Activated CD8-positive, alpha-beta T cell treated with anti-CD3 and anti-CD28 coated beads for 36 hours (primary cell): ENCODE measurements at regions not wholly inside any gene's neighbourhood (a gene's known extent, or its start where the extent isn't known, plus 50 kb on each side); places are given as distances from the start of the nearest gene placed in this dataset.

Experiments
- ATAC-seq: fragments of 200-7000 bp; cut with Tn5 transposase; one replicate; pipeline ENCODE4 v1.10.0; 2021; ENCODE audit warnings: mild to moderate bottlenecking, moderate library complexity
- CTCF ChIA-PET: fragments of 350-600 bp; sonication (Branson Sonifier 250); formaldehyde crosslinking; loops from one replicate; lab custom pipeline; 2021; ENCODE audit warnings: antibody characterized with exemption; lab: Charles Lee
- POLR2A ChIA-PET: fragments of 350-600 bp; sonication (Branson Sonifier 250); formaldehyde crosslinking; loops from one replicate; lab custom pipeline; 2021; ENCODE audit warnings: antibody characterized with exemption; lab: Charles Lee
- DNase-seq: peaks from one replicate; pipeline ENCODE4 v3.0.0-alpha.2; 2020
- H3K27ac Mint-ChIP-seq: one replicate; pipeline ENCODE4 v1.8.0; 2021; ENCODE audit warnings: mild to moderate bottlenecking, mixed read lengths
- H3K27me3 Mint-ChIP-seq: one replicate; pipeline ENCODE4 v1.8.0; 2021; ENCODE audit warnings: mixed read lengths
- H3K36me3 Mint-ChIP-seq: one replicate; pipeline ENCODE4 v1.8.0; 2021; ENCODE audit warnings: low read depth, mixed read lengths
- H3K4me1 Mint-ChIP-seq: one replicate; pipeline ENCODE4 v1.8.0; 2021; ENCODE audit warnings: low read depth, mixed read lengths
- H3K4me3 Mint-ChIP-seq: one replicate; pipeline ENCODE4 v1.8.0; 2021; ENCODE audit warnings: mild to moderate bottlenecking, moderate library complexity, mixed read lengths
- H3K9me3 Mint-ChIP-seq: one replicate; pipeline ENCODE4 v1.8.0; 2021; ENCODE audit warnings: mixed read lengths
- CTCF ChIP-seq: fragments of 200-600 bp; IDR thresholded peaks from one replicate; pipeline ENCODE4 v1.8.0; 2022; ENCODE audit warnings: antibody characterized with exemption, mild to moderate bottlenecking
- intact Hi-C: fragments of 100-400 bp; cut with micrococcal nuclease; formaldehyde crosslinking; loops from one replicate; pipeline ENCODE4 v1.10.0; 2022

GRCh38 chr13:39904959-39905358, 249.5 kb downstream of the COG6 start:
- ChIA-PET POLR2A (no interaction called here), CTCF (no interaction called here)
- Mint-ChIP-seq H3K27ac (no peak overlapping the region), H3K27me3 (no peaks in the 10 kb centered on the region), H3K9me3 (no peaks in the 10 kb centered on the region), H3K36me3 (no peaks in the 10 kb centered on the region), H3K4me1 (no peaks in the 10 kb centered on the region), H3K4me3 (no peak overlapping the region)
- intact Hi-C loops, result no loop called here
- no peak for DNase-seq
- no peak for ATAC-seq
- TF ChIP-seq CTCF, result no peak

- Mint-ChIP-seq H3K27ac (no peak overlapping the region), H3K4me1 (peaks cover 6% of the 10 kb centered on the region), H3K36me3 (no peaks in the 10 kb centered on the region), H3K4me3 (no peak overlapping the region), H3K9me3 (no peaks in the 10 kb centered on the region), H3K27me3 (peaks cover 1% of the 10 kb centered on the region)
- DNase-seq, result no peak
- ATAC-seq, result no peak
- CTCF ChIA-PET, result no interaction called here
- no peak for TF ChIP-seq CTCF
- POLR2A ChIA-PET, result no interaction called here
- intact Hi-C loops, result no loop called here
Observed at GRCh38 chr13:39909634-39910033, 254.2 kb downstream of the COG6 start.

GRCh38 chr13:39910041-39910440, 254.6 kb downstream of the COG6 start:
- intact Hi-C loops, result no loop called here
- no peaks in the 10 kb centered on the region for H3K36me3 Mint-ChIP-seq
- no peak overlapping the region for H3K4me3 Mint-ChIP-seq
- H3K27me3 Mint-ChIP-seq, result peaks cover 1% of the 10 kb centered on the region
- ATAC-seq (no peak), DNase-seq (no peak)
- H3K27ac Mint-ChIP-seq, result no peak overlapping the region
- ChIA-PET POLR2A (no interaction called here), CTCF (no interaction called here)
- TF ChIP-seq CTCF, result no peak
- H3K4me1 Mint-ChIP-seq, result peaks cover 6% of the 10 kb centered on the region
- no peaks in the 10 kb centered on the region for H3K9me3 Mint-ChIP-seq

GRCh38 chr13:39910833-39911232, 255.4 kb downstream of the COG6 start:
- POLR2A ChIA-PET, result no interaction called here
- no peak for TF ChIP-seq CTCF

GRCh38 chr13:39913339-39913738, 257.9 kb downstream of the COG6 start:
- CTCF ChIA-PET, result interaction anchor here (3.3 kb wide), 1 partner anchor 30 kb away, joined by 10 read pairs; no protein-coding TSS in a partner anchor
- no peaks in the 10 kb centered on the region for H3K36me3 Mint-ChIP-seq
- H3K27me3 Mint-ChIP-seq, result peaks cover 4% of the 10 kb centered on the region
- ATAC-seq, result no peak
- TF ChIP-seq CTCF, result no peak
- no peak overlapping the region for H3K27ac Mint-ChIP-seq
- H3K4me3 Mint-ChIP-seq, result no peak overlapping the region
- peaks cover 6% of the 10 kb centered on the region for H3K4me1 Mint-ChIP-seq
- POLR2A ChIA-PET, result no interaction called here
- DNase-seq, result no peak
- intact Hi-C loops, result no loop called here
- no peaks in the 10 kb centered on the region for H3K9me3 Mint-ChIP-seq

More at GRCh38 chr13:39910833-39911232, 255.4 kb downstream of the COG6 start:
- H3K36me3 Mint-ChIP-seq, result no peaks in the 10 kb centered on the region
- DNase-seq (no peak), ATAC-seq (no peak)
- peaks cover 2% of the 10 kb centered on the region for H3K27me3 Mint-ChIP-seq
- intact Hi-C loops, result no loop called here
- H3K4me1 Mint-ChIP-seq, result peaks cover 6% of the 10 kb centered on the region
- no peak overlapping the region for H3K27ac Mint-ChIP-seq
- H3K4me3 Mint-ChIP-seq, result no peak overlapping the region
- H3K9me3 Mint-ChIP-seq, result no peaks in the 10 kb centered on the region
- CTCF ChIA-PET, result interaction anchor here (0.7 kb wide), 1 partner anchor 689 kb away, joined by 4 read pairs; no protein-coding TSS in a partner anchor
